ENCODE measurements at regions not wholly inside any gene's neighbourhood (a gene's known extent, or its start where the extent isn't known, plus 50 kb on each side); places are given as distances from the start of the nearest gene placed in this dataset.

GRCh38 chrX:114363346-114363745, 220.5 kb upstream of the HTR2C start:
- TF ChIP-seq POLR2A (IDR thresholded peaks at IDR 0.05): no peak
- no peak for TF ChIP-seq CTCF (IDR thresholded peaks at IDR 0.05)
- TF ChIP-seq POLR2AphosphoS5 (IDR thresholded peaks at IDR 0.05): no peak

Measured in upper lobe of left lung (tissue), 4 donors.